GM21360 (cell line): ENCODE measurements at regions not wholly inside any gene's neighbourhood (a gene's known extent, or its start where the extent isn't known, plus 50 kb on each side); places are given as distances from the start of the nearest gene placed in this dataset.
A peak's percentile ranks its signal among the peaks of the same experiment; 100 is the strongest.
"Not testable (repeated sequence)": the region's sequence is repeated elsewhere in the genome, so short reads cannot be mapped to it uniquely, and the experiment has no call there.

ENCODE experiments used
- ATAC-seq: cut with Tn5 transposase; IDR thresholded peaks from one replicate; pipeline ENCODE4 v1.9.1; 2021; ENCODE audit warnings: mild to moderate bottlenecking, moderate library complexity; ENCODE audit not compliant: unreplicated experiment

GRCh38 chr9:115524453-115525059 lies 406.6 kb upstream of the TNC start:
- ATAC-seq: no peak

GRCh38 chr9:115525111-115526058 lies 407.4 kb upstream of the TNC start:
- no peak for ATAC-seq

- ATAC-seq: no peak
Observed at GRCh38 chr9:115531410-115532125, 413.6 kb upstream of the TNC start.

GRCh38 chr9:115533511-115533910 lies 415.6 kb upstream of the TNC start:
- ATAC-seq: no peak

- ATAC-seq: no peak
Observed at GRCh38 chr9:115540091-115540490, 422.1 kb upstream of the TNC start.

- ATAC-seq: no peak
Observed at GRCh38 chr9:115543511-115543910, 425.6 kb upstream of the TNC start.

GRCh38 chr9:115548609-115549260 lies 430.8 kb upstream of the TNC start:
- no peak for ATAC-seq

- ATAC-seq: no peak
Observed at GRCh38 chr9:115551396-115551795, 433.4 kb upstream of the TNC start.

- ATAC-seq: no peak
Observed at GRCh38 chr9:115553060-115553773, 435.3 kb upstream of the TNC start.

- ATAC-seq: no peak
Observed at GRCh38 chr9:115556432-115556831, 438.5 kb upstream of the TNC start.

GRCh38 chr9:115575147-115575546 lies 457.2 kb upstream of the TNC start:
- no peak for ATAC-seq

- ATAC-seq: not testable (repeated sequence)
Observed at GRCh38 chr9:115585458-115585857, 467.5 kb upstream of the TNC start.

- no peak for ATAC-seq
Observed at GRCh38 chr9:115587310-115587709, 469.4 kb upstream of the TNC start.

GRCh38 chr9:115590011-115590410 lies 472.1 kb upstream of the TNC start:
- no peak for ATAC-seq

GRCh38 chr9:115591584-115591984 lies 473.6 kb upstream of the TNC start:
- ATAC-seq: peak; percentile 74

GRCh38 chr9:115593587-115594091 lies 475.7 kb upstream of the TNC start:
- ATAC-seq: peak; percentile 48

- ATAC-seq: no peak
Observed at GRCh38 chr9:115594557-115594956, 476.6 kb upstream of the TNC start.

GRCh38 chr9:115596021-115596745 lies 478.2 kb upstream of the TNC start:
- no peak for ATAC-seq

- ATAC-seq: no peak
Observed at GRCh38 chr9:115596746-115597080, 478.8 kb upstream of the TNC start.
